IMR-90 (cell line): ENCODE measurements at regions not wholly inside any gene's neighbourhood (a gene's known extent, or its start where the extent isn't known, plus 50 kb on each side); places are given as distances from the start of the nearest gene placed in this dataset.

Experiments used
- BHLHE40 ChIP-seq: fragments of 150-350 bp; IDR thresholded peaks from 2 replicates; pipeline ENCODE4 v1.6.1; 2016; ENCODE audit warnings: mild to moderate bottlenecking, low read depth, low read length
- CTCF ChIP-seq: conservative IDR thresholded peaks from 2 replicates; pipeline ENCODE4 v1.5.1; 2012; ENCODE audit warnings: mild to moderate bottlenecking, low read depth, low read length, improper control_type of control experiment
- MAZ ChIP-seq: IDR thresholded peaks from 2 replicates; pipeline ENCODE4 v1.6.1; 2012; ENCODE audit warnings: low read depth, mild to moderate bottlenecking, low read length, improper control_type of control experiment, moderate library complexity, borderline replicate concordance
- POLR2A ChIP-seq: IDR thresholded peaks from 2 replicates; pipeline ENCODE4 v1.6.1; 2012; ENCODE audit warnings: mild to moderate bottlenecking, low read depth, low read length
- SMC3 ChIP-seq: fragments of 150-350 bp; IDR thresholded peaks from 2 replicates; pipeline ENCODE4 v1.6.1; 2016; ENCODE audit warnings: low read depth, mild to moderate bottlenecking, antibody characterized with exemption, low read length, moderate library complexity

- TF ChIP-seq POLR2A (no peak), BHLHE40 (no peak), CTCF (no peak), SMC3 (no peak), MAZ (no peak)
Measured at GRCh38 chr1:227390525-227390924, 72.2 kb upstream of the CDC42BPA start.
